ENCODE measurements at regions not wholly inside any gene's neighbourhood (a gene's known extent, or its start where the extent isn't known, plus 50 kb on each side); places are given as distances from the start of the nearest gene placed in this dataset.
"Not testable (repeated sequence)": the region's sequence is repeated elsewhere in the genome, so short reads cannot be mapped to it uniquely, and the experiment has no call there.

DNA sequence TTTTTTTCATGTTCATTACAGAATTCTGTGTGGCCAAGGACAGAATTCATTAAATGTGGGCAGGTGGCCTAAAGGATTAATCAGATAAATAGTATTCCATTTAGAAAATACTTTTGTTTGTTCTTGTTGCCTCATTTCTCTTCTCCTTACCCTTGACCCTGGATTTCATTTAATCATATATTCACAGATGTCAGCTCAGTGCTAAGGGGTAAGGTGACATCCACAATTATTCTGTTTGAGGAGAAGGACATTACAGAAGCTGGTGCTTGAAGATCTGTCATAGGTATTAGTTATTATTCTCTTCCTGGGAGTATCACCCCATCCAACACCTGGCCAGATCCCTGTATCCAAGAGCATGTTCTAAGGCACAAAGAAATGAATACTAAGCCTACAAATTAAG is 961.1 kb downstream of the XPNPEP1 start:
- DNase-seq (ENCODE audit: low spot score): no peak

DNA sequence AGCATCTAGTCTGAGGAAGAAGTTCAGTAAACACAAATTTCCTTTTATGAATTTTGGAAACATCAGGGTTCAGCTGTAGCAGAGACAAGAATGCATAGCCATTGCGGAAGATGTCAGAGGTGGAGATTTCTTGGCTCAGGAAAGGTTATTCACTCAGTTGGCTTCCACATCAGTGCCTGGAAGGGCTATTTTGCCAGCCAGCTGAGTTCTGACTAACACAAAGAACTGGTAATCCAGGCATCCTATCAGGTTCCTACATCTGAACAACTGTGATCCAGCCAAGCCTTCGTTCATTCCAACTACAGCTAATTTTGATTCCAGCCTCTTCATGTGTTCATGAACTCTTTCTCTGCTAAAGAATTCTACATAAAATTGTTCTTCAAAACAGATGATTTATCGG is 965.6 kb downstream of the XPNPEP1 start:
- no peak for DNase-seq (ENCODE audit: low spot score)

DNA sequence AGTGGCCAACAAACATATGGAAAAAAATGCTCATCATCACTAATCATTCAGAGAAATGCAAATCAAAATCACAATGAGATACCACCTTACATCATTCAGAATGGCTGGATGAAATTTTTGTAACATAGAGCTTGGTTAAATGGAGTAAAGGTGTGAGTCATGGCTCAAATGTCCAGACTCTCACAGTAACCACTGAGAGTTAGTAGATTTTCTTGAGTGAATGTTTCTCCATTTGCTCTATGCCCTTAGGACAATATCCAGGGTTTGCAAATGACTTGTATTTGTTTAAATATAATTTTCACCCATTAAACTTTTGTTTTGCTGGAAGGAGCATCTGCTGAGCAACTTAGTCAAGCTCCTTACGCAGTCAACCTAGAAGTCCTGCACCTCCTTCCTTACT is 967.2 kb downstream of the XPNPEP1 start:
- no peak for DNase-seq (ENCODE audit: low spot score)

DNA sequence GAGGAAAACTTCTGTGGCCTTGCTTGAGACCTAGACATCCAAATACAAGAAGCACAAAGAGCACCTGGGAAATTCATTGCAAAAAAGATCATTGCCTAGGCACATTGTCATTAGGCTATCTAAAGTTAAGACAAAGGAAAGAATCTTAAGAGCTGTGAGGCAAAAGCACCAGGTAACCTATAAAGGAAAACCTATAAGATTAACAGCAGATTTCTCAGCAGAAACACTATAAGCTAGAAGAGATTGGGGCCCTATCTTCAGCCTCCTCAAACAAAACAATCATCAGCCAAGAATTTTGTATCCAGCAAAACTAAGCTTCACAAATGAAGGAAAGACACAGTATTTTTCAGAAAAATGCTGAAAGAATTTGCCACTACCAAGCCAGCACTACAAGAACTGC is 1003.3 kb downstream of the XPNPEP1 start:
- DNase-seq (ENCODE audit: low spot score): not testable (repeated sequence)

DNA sequence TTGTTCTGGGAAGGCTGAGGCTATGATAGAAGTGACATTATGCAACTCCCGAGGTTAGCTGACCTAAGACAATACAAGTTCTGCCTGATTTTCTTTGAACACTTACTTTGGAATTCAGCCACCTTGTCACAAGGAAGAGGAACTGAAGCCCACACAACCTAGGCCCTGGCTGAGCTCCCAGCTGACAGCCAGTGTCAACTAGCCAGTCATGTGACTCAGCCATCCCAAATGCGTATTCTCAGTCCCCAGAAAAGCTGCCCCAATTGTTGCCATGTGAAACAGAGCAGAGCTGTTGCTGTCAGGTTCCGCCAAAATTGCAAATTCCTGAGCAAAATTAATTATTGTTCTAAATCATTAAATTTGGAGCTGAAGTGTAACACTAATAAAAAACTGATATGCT is 1010.0 kb downstream of the XPNPEP1 start:
- DNase-seq (ENCODE audit: low spot score): no peak

DNA sequence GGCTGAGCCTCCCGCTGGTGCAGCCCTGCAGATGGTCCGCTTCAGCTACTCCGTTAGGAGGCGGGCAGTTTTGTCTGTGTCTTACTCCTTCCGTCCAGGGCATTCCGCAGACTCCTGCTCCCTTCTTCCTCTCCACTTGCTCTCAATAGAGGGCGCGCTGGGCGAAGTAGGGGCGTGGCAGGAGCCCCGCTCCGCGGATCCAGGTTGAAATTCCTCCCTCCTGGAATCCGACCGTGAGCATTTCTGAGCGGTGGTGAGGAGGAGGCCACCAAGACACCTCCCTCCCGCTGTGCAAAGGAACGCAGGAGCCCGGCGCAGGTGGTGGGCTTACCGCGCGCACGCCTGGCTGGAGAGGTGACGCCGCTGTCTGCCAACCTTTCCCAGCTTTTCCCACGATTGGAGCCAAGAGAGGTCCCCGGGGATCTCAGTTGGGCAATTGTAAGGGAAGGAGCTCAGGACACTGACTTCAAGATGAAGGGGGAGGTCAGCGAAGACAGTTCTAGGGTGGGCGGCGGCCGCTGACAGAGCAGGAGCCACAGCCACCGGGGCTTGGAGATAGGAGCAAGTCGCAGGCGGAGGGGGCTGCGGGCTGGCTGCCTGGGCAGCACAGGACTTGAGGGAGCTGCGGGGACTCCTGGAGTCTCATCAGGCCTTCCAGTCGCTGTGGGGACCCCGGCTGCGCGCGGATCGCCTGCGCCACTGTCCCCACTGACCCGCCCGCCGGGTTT is 1011.3 kb downstream of the XPNPEP1 start:
- DNase-seq (ENCODE audit: low spot score): peak; percentile 66

DNA sequence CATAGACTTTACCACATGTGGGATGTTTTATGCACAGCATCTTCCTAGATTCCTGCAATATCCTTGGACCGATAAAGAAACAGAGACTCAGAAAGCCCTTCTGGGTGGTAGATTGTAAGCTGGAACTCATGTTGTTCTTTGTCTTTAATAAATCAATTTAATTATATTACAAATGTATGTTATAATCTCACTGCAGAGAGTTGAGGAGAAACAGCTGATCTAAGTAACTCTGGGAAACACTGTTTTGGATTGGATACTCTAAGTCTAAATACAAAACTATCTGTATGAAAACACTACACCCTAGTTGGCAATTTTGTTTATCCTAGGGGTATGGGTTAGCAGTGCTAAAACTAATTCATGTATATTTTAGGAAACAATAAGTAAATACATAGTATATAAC is 1015.2 kb downstream of the XPNPEP1 start:
- no peak for DNase-seq (ENCODE audit: low spot score)

DNA sequence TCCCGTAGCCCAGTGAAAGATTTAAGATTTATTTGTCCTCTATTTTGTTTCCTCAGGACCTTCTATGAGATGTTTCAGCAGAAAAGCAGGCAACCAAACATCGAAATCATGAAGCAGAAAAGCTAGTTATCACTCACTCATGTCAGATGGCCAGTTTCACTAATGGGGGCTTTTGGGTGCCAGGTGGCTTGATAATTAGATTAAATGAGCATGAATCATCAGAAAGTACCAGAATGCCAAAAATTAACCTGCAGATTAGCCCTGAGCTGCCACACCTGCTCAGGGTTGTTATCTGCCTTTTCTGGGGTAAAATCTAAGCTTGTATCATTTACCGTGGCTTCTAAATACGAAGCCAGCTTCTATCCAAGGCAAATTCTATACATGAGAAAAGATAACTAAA is 1017.5 kb downstream of the XPNPEP1 start:
- DNase-seq (ENCODE audit: low spot score): no peak

DNA sequence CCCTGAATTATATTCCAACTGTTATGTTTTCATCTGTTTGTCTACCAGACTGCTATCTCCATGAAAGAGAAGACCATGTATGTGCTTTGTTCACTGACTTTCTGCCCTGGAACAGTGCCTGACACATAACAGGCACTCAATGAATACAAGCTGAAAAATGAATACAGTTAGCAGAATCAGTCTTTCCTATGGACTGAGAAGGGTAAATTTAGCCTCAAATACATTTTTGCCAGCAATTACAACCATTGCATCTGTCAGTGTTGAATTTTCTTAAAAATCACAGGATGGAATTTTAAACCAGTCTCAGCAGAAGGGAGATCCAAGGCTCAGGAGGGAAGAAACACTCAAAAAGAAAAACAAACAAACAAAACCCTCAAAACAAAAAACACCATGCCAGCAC is 1018.1 kb downstream of the XPNPEP1 start:
- DNase-seq (ENCODE audit: low spot score): no peak

DNA sequence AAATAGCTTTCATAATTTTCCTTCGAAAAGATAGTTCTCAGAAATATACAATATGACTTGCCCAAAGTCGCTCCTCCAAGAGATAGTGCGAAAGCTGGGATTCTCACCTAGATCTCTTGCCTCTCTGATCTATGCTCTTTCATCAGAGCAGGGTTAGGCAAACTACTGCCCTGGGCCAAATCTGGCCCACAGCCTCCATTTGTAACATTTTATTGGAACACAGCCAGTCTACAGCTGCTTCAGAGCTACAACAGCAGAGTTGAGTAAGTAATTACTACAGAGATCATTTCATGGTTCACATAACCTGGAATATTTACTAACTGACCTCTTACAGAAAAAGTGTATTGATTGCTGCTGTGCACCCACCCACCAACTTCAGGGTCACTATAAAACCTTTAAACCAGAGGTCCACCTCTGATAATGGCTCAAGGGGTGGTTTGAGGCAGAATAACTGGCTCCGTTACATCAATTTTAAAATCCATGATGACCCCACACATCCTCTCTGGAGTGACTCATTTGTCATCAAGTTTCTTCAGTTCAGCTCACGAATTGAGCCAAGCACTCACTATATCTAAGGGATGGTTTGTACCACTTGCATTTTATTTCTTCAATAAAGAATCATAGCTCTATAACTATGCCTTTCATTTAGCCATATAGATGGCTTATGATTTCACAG is 1019.0 kb downstream of the XPNPEP1 start:
- DNase-seq (ENCODE audit: low spot score): no peak

DNA sequence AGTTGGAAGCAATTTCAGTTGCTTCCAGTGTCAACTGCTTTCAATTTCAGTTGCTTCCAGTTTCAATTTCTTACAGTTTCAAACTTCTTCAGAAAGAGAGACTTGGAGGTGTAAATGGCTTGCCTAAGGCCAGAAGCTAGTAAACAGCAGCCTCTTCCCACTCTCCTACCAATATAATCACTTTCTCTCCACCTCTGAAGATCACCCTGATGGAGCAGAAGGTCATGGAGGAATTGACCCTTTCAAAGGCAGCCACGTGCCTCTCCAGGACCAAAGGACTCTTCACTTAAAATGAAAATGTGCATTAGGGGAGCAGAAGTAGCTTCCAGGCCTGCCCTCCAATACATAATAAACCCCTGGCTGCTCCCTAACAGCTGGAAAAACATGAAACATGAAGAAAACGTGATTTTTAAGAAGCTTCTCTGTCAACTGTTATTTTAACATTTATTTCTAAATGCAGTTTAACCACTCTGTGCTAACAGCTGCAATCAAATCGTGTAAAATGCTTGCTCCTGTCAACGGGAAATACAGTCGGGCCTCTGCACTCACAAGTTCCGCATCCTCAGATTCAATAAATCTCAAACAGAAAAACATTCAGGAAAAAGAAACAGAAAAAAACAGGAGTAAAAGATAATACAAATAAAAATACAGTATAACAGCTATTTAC is 1020.6 kb downstream of the XPNPEP1 start:
- no peak for DNase-seq (ENCODE audit: low spot score)

DNA sequence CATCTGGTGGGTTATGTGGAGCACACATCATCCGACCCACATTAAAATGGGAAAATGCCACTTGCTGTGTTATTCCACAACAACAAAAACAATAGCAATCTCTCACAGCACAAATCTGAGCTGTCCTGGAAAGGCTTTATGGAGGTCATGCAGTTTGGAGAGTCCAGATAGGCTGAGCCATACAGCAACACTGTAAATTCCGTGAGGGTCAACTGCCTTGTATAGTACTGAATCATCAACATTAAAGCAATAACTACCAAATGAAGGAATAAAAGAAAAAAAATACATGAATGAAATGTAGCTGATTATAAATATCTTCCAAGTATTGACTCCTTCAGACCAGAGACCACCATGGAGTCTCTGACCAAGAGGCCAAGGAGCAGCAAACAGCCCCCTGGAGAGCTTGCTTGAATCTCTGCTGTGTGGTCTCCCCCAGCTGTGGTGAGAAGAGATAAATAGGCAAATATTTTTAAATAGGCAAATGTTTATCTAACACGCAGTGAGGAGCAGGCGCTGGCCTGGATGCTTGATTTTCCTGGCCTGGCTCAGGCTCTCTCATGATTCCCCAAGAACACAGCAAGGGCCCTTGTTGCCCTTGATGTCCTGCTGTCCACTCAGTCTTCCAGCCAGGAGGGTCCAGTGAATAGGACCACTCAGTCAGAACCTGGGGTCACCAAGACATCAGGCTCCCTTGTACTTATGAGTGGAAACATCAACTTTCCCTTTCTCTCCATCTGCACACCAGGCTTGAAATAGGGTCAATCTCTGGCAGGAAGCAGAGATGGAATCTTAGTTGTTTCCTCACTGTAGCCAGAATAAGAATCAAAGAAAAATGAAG is 1021.3 kb downstream of the XPNPEP1 start:
- DNase-seq (ENCODE audit: low spot score): no peak

DNA sequence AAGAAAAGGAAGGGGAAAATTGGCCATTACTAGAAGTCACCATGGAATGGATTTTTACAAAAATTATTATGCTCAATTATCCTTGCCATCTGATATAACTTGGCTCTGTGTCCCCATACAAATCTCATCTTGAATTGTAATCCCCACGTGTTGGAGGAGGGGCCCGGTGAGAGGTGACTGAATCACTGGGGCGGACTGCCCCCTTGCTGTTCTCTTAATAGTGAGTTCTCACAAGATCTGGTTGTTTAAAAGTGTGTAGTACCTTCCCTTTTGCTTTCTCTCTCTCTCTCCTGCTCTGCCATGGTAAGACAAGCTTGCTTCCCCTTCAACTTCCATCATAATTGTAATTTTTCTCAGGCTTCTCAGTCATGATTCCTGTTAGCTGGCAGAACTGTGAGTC is 1023.6 kb downstream of the XPNPEP1 start:
- no peak for DNase-seq (ENCODE audit: low spot score)

DNA sequence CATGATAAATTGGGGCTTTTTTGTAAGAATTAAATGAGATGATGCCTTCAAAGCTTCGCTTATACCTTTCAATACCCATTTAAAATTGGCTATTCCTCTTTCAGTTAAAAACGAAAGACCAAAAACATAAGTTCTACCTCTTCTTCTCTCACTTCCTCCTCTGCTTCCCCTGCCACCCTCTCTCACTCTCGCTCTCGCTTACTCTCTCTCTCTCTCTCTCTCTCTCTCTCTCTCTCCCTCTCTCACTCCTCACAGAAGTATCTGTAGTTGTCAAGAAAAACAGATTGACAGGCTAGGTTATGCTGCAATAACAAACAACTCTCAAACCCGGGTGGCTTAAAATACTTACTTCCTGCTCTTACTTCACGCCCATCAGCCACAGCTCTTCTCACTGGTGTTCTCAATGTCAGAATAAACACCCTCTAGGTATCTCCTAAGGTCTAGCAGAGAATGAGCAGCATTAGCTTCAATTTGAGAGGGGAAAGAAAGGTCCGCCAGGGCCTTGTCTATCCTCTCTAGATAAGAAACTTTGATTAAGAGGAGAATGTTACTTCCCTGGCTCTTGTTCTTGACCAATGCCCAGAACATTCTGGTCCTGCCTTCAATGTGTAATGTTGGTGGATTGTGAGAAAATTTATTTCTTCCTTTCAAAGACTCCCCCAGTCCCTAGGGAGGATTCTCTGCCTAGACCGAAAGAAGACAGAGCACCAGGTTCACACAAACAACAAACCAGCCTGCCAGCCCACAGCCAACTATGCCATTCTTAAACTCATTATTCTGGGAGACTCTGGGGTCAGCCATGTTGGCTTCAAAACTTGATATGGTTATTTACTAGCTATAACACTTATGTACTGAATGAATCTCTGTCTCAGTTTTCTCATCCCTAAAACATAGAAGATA is 1028.7 kb downstream of the XPNPEP1 start:
- no peak for DNase-seq (ENCODE audit: low spot score)

DNA sequence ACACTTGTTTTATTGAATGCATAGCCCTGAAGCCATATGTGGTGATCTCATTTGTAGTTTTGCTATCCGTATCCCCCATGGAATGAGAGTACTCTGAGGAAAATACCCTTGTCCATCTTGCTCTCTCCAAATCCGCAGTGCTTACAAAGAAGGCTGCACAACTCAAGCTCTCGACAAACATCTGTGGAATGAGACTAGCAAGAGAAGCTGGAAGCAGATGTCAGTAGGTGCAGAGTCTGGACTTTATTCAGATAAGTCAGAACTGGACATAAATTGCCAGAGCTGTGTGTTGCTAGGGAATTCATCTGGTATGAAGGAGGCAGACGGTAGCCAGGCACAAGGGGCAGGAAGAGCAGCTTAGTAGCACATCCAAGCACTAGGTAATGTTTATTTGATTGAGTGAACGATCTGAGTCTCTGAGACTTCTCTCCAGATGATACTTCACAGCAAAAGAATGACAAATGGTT is 1046.2 kb downstream of the XPNPEP1 start:
- DNase-seq (ENCODE audit: low spot score): no peak

DNA sequence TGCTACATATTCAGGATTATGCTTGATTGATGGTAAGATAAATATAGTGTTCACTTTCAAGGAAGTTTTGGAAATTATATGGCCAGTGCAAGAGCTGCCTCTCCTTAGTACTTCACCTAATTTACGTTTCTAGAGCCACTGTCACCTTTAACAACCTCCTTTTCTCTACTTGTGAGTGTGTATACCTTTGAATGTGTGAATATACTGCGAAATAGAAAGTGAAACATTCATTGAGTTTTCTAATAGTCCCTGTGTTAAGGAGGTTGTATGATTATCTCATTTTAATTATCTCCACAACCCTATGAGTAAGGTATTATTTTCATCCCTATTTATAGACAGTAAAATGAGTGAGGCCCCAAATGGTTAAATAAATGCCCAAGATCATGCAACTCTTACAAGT is 1050.5 kb downstream of the XPNPEP1 start:
- DNase-seq (ENCODE audit: low spot score): no peak

DNA sequence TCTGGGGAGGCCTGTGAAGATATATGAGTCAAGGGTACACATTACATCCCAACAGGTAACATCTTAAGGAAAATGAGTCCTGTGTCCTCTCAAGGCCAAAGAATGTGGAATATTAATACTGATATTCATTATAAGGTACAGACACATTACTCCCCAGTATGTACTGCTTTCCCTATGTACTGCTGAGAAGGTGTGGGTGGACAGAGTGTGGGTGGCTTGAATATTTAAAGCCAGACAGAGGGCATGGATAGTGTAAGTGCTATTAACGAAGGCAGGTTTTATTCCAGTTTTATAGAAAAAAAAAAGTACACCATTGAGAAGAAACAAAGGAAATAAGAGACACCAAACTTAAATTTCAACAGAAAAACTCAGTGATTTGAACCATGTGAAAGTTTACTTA is 1054.4 kb downstream of the XPNPEP1 start:
- DNase-seq (ENCODE audit: low spot score): no peak

DNA sequence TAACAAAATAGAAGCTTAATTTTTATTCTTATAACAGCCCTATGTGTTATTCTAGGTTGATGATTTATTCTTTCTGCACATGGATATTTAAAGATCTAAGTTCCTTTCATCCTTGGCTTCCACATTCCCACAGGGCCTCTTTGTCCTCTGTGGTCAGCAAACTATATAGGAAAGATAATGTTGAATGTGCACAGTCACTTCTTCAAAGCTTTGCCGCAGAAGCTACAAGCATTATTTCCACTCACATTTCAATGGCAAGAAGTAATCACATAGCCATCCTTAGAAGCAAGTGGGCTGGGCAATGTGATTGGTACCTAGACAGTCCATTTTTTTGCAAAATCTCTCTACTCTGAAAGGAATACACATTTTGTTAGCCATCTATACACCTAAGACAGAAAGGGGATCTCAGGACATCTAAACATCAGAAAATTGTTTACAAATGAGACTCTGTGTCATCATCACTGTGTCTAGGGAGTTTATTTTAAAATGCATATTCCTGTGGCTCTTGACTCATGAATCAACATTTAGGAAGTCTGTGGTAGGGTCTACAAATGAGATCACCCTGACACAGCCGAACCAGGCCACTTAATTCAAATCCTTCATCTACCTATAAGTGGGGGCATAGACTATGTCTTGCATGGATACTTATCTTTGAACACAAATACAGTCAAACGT is 1060.5 kb downstream of the XPNPEP1 start:
- no peak for DNase-seq (ENCODE audit: low spot score)

DNA sequence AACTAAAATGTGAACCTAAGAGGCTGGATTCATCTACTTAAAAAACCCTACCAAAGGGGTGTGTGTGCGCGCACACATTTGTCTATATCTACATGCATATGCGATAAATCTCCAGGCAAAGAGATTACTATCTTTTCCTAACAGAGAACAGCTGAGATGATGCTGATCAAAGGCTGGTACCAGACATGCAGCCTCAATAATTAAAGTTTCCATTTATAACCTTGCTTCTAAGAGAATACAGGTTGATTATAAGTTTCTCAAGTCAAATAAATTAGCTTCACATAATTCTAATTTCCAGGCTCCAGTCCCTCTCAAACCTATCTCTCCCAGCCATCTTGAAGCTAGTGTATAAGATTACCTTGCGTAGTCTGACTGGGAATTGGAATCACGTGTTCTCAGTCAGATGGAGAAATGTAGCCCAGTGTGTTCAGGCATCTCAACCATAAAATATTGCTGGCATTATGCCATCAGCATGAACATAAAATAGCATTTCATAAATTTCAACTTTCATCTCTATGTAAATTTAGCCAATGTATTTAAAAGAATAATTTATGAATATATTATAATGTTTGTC is 1062.0 kb downstream of the XPNPEP1 start:
- DNase-seq (ENCODE audit: low spot score): no peak

DNA sequence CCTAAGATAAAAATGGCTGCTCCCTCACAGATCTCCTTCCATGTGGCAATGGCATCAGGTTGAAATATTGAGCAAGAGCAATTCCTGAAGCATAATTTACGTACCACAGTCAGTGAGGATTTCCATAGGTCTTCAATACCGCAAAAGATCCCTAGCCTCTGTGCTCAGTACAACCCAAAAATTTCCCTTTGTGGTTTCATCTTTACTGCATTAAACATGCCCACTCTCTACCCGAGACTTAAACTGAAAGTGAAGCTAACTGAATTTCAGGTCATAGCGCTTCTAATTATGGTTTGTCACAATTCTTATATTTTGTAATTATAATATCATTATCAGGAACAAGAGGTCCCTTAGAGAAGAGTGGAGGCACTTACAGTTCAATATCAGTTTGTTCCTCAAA is 1071.1 kb downstream of the XPNPEP1 start:
- no peak for DNase-seq (ENCODE audit: low spot score)

Measured in left forelimb (tissue), 1 donor.